Right lobe of liver (tissue), 4 donors: ENCODE measurements at regions not wholly inside any gene's neighbourhood (a gene's known extent, or its start where the extent isn't known, plus 50 kb on each side); places are given as distances from the start of the nearest gene placed in this dataset.

Experiments used
- POLR2A ChIP-seq: fragments of 450-650 bp; IDR thresholded peaks from one replicate; pipeline ENCODE4 v1.6.1; 2017; ENCODE audit warnings: antibody characterized with exemption, mild to moderate bottlenecking
- TF ChIP-seq, protein P1 (sequence below), 4 donors: fragments of 200-600 bp in 3 of 4; fragments of 450-650 bp in 1 of 4; IDR thresholded peaks; one replicate each; pipeline versions ENCODE4 v1.5.1 to v1.8.0; 2016 to 2022; ENCODE audit warnings: antibody characterized with exemption in 4 of 4, mild to moderate bottlenecking in 2 of 4
- donor health status: DM: no; HTN: no; CAD: no.
- donor health status: DM: no; HTN: no; CAD: no.
- donor health status: DM: no; HTN: yes; CAD: no.

DNA sequence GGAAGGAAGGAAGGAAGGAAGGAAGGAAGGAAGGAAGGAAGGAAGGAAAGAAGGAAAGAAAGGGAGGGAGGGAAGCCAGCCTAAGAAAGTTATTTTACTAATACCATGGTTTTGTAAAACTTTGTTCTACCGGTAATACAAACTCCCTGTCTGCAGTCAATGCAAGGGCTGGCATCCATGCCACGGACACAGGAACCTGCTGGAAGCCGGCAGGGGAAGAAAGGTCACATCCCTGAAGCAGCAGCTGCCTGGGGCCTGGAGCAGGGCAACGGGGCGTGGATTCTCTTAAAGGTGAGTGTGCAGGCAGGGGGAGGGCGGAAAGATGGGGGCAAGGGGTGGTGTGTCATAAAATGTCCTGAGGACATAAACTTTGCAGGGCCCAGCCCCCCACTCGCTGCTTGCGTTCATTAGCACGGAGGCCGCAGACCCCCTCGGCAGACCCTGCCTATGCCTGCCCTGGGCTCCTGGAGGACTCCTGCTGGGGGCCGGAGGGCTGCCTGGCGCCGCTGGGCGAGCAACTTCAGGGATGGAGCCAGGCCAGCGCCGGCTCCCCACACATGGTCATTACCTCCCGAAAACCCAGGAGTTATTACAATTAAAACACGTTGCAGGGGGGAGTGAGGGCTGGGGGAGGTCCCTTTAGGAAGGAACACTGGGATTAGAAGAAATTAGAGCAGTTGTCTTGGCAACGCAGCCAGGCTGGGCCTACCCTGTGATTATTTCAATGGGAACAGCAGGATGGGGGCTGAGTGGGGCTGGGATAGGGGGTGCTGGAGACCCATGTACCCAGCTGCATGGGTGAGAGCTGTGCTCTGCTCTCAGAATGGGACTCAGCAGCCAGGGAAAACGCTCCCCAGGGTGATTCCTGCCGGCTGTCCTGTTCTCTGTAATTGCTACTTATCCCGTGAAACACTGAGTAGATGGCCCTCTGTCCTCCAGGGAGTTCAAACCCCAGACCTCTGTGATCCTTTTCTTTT is 257.9 kb downstream of the SOX9 start:
- TF ChIP-seq, protein P1, sequence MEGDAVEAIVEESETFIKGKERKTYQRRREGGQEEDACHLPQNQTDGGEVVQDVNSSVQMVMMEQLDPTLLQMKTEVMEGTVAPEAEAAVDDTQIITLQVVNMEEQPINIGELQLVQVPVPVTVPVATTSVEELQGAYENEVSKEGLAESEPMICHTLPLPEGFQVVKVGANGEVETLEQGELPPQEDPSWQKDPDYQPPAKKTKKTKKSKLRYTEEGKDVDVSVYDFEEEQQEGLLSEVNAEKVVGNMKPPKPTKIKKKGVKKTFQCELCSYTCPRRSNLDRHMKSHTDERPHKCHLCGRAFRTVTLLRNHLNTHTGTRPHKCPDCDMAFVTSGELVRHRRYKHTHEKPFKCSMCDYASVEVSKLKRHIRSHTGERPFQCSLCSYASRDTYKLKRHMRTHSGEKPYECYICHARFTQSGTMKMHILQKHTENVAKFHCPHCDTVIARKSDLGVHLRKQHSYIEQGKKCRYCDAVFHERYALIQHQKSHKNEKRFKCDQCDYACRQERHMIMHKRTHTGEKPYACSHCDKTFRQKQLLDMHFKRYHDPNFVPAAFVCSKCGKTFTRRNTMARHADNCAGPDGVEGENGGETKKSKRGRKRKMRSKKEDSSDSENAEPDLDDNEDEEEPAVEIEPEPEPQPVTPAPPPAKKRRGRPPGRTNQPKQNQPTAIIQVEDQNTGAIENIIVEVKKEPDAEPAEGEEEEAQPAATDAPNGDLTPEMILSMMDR (IDR thresholded peaks at IDR 0.05) = no peak
- no peak for TF ChIP-seq POLR2A
